Endothelial cell of umbilical vein (primary cell): ENCODE measurements at regions not wholly inside any gene's neighbourhood (a gene's known extent, or its start where the extent isn't known, plus 50 kb on each side); places are given as distances from the start of the nearest gene placed in this dataset.

Experiments used
- BruUV-seq: library from RNA; stranded (reverse); fragments of 400-500 nt; replicated peaks from 2 replicates; lab custom pipeline; 2021; lab: Mats Ljungman, UMichigan
- CTCF ChIA-PET: fragments of 300-600, 350-600 bp; sonication (Branson Sonifier 250); formaldehyde crosslinking; loops from one replicate; lab custom pipeline; 2021; ENCODE audit warnings: antibody characterized with exemption, inconsistent platforms; lab: Charles Lee
- POLR2A ChIA-PET: fragments of 300-600, 350-600 bp; sonication (Branson Sonifier 250); formaldehyde crosslinking; loops from one replicate; lab custom pipeline; 2021; ENCODE audit warnings: antibody characterized with exemption, inconsistent platforms; lab: Charles Lee
- DNase-seq: peaks from one replicate; pipeline ENCODE4 v3.0.0-alpha.2; 2011; ENCODE audit warnings: low read depth, low spot score
- FAIRE-seq: peaks from 2 replicates; lab custom pipeline; 2011; peaks lifted over from hg19 to GRCh38; lab: Jason Lieb, UNC
- H2AFZ ChIP-seq: 2 replicates; pipeline ENCODE4 v1.6.0; 2012; ENCODE audit warnings: low read depth, low read length, control low read depth, inconsistent platforms
- H3K27ac ChIP-seq: 2 replicates; pipeline ENCODE4 v1.5.1; 2011; ENCODE audit warnings: low read depth, mild to moderate bottlenecking, control low read depth, low read length, moderate library complexity; ENCODE audit not compliant: insufficient read depth
- H3K27me3 ChIP-seq, 2 experiments: 2 replicates each; pipeline versions ENCODE4 v1.6.0 to v1.6.1; 2011; ENCODE audit warnings: low read length in 2 of 2, mixed read lengths in 1 of 2; ENCODE audit not compliant: control insufficient read depth in 2 of 2, insufficient read depth in 2 of 2
- H3K36me3 ChIP-seq, 2 experiments: 2 replicates in 1 of 2; 3 replicates in 1 of 2; pipeline ENCODE4 v1.5.1; 2011; ENCODE audit warnings: low read length in 2 of 2, mild to moderate bottlenecking in 1 of 2, moderate library complexity in 1 of 2; ENCODE audit not compliant: control insufficient read depth in 2 of 2, insufficient read depth in 2 of 2; ENCODE audit errors: extremely low read depth in 1 of 2
- H3K4me1 ChIP-seq: 3 replicates; pipeline ENCODE4 v1.5.1; 2011; ENCODE audit warnings: mild to moderate bottlenecking, low read length; ENCODE audit not compliant: control insufficient read depth, insufficient read depth; ENCODE audit errors: extremely low read depth
- H3K4me2 ChIP-seq: 2 replicates; pipeline ENCODE4 v1.6.1; 2011; ENCODE audit warnings: low read length, control low read depth, mixed read lengths; ENCODE audit not compliant: insufficient read depth
- H3K4me3 ChIP-seq, 3 experiments: fragments of 200-600 bp in 1 of 3; sonication (generic), shearing (Covaris generic) in 1 of 3; replicated peaks in 1 of 3; 2 replicates each; pipeline ENCODE4 v1.5.1; 2011 to 2016; ENCODE audit warnings: control low read depth in 3 of 3, low read length in 3 of 3, mild to moderate bottlenecking in 2 of 3, inconsistent platforms in 1 of 3, low read depth in 1 of 3, moderate library complexity in 1 of 3; ENCODE audit not compliant: insufficient read depth in 1 of 3
- H3K79me2 ChIP-seq: 2 replicates; pipeline ENCODE4 v1.6.0; 2012; ENCODE audit warnings: low read length, inconsistent platforms; ENCODE audit not compliant: control insufficient read depth, insufficient read depth
- H3K9ac ChIP-seq: replicated peaks from 2 replicates; pipeline ENCODE3; 2011; ENCODE audit warnings: low read length, control low read depth; ENCODE audit not compliant: insufficient read depth; ENCODE audit errors: extremely low read depth
- H3K9me1 ChIP-seq: replicated peaks from 3 replicates; pipeline ENCODE4 v1.6.0; 2011; ENCODE audit warnings: mild to moderate bottlenecking, low read length; ENCODE audit not compliant: control insufficient read depth, insufficient read depth; ENCODE audit errors: extremely low read depth
- H3K9me3 ChIP-seq: replicated peaks from 2 replicates; pipeline ENCODE4 v1.5.1; 2012; ENCODE audit warnings: low read length, inconsistent platforms; ENCODE audit not compliant: control insufficient read depth, insufficient read depth
- H4K20me1 ChIP-seq: replicated peaks from 2 replicates; pipeline ENCODE3; 2011; ENCODE audit warnings: mild to moderate bottlenecking, low read length; ENCODE audit not compliant: control insufficient read depth, insufficient read depth; ENCODE audit errors: extremely low read depth
- EZH2 ChIP-seq: IDR thresholded peaks from 2 replicates; pipeline ENCODE4 v1.6.1; 2012; ENCODE audit warnings: borderline replicate concordance, low read depth, mild to moderate bottlenecking, moderate library complexity, low read length, inconsistent platforms; ENCODE audit not compliant: severe bottlenecking
- FOS ChIP-seq: IDR thresholded peaks from 2 replicates; pipeline ENCODE4 v1.6.1; 2011; ENCODE audit warnings: mild to moderate bottlenecking, low read length, moderate library complexity, borderline replicate concordance; ENCODE audit not compliant: insufficient read depth
- GATA2 ChIP-seq: IDR thresholded peaks from 2 replicates; pipeline ENCODE4 v1.7.0; 2011; ENCODE audit warnings: low read depth, mild to moderate bottlenecking, moderate library complexity, mixed read lengths, low read length; ENCODE audit not compliant: insufficient read length, insufficient read depth
- JUN ChIP-seq: IDR thresholded peaks from 2 replicates; pipeline ENCODE4 v1.6.1; 2011; ENCODE audit warnings: borderline replicate concordance, low read depth; ENCODE audit not compliant: insufficient read length, insufficient read depth
- MYC ChIP-seq: IDR thresholded peaks from one replicate; pipeline ENCODE4 v1.6.1; 2011; ENCODE audit warnings: mild to moderate bottlenecking, low read depth, low read length
- POLR2A ChIP-seq: IDR thresholded peaks from 2 replicates; pipeline ENCODE4 v1.6.1; 2012; ENCODE audit warnings: low read depth, mild to moderate bottlenecking, control low read depth, low read length
- POLR2AphosphoS5 ChIP-seq: IDR thresholded peaks from 2 replicates; pipeline ENCODE4 v1.6.1; 2012; ENCODE audit warnings: low read depth, mild to moderate bottlenecking, control low read depth, low read length, moderate library complexity; ENCODE audit not compliant: insufficient read depth
- dilution Hi-C: fragments of 300-500 bp; cut with MboI; formaldehyde crosslinking; loops from one replicate; pipeline ENCODE4 v1.15.0; 2019; ENCODE audit warnings: low sequenced_read_pairs; ENCODE audit not compliant: extremely low pct_ligation_motif_present
- intact Hi-C: fragments of 100-400 bp; cut with micrococcal nuclease; formaldehyde crosslinking; loops from one replicate; pipeline ENCODE4 v1.10.0; 2022
- TF ChIP-seq, protein P1 (sequence below): IDR thresholded peaks from 2 replicates; pipeline ENCODE4 v1.6.1; 2011; ENCODE audit not compliant: insufficient read depth, insufficient read length
- TF ChIP-seq, protein P2 (sequence below), 2 donors: IDR thresholded peaks; 1 replicate in 1 of 2; 2 replicates in 1 of 2; pipeline ENCODE4 v1.5.1; 2011; ENCODE audit warnings: low read length in 2 of 2, mild to moderate bottlenecking in 2 of 2, moderate library complexity in 2 of 2, control low read depth in 1 of 2, inconsistent platforms in 1 of 2, low read depth in 1 of 2; ENCODE audit not compliant: insufficient read depth in 1 of 2; ENCODE audit errors: extremely low read depth in 1 of 2

DNA sequence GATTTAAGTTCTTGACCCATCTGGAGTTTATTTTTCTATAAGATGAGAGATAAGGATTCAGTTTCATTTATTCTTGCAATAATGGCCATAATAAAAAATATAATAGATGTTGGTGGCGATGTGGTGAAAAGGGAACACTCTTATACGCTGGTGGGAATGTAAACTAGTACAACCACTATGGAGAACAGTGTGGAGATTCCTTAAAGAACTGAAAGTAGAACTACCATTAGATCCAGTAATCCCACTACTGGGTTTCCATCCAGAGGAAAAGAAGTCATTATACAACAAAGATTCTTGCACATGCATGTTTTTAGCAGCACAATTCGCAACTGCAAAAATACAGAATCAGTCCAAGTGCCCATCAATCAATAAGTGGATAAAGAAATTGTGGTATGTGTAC lies 1040.5 kb upstream of the GYPC start:
- Histone ChIP-seq H3K9me1 (no peaks in the 10 kb centered on the region), H3K36me3 (no peaks in the 10 kb centered on the region), H3K4me2 (no peak overlapping the region), H3K79me2 (no peaks in the 10 kb centered on the region), H3K4me1 (no peaks in the 10 kb centered on the region), H3K4me3 (no peak overlapping the region), H3K27me3 (no peaks in the 10 kb centered on the region), H3K9me3 (peaks cover 2% of the 10 kb centered on the region), H4K20me1 (no peaks in the 10 kb centered on the region), H2AFZ (no peak overlapping the region), H3K27ac (no peak overlapping the region), H3K9ac (no peak overlapping the region)
- ChIA-PET CTCF (no interaction called here), POLR2A (no interaction called here)
- no TSS peak for BruUV-seq
- intact Hi-C loops (no loop called here), dilution Hi-C loops (no loop called here)
- TF ChIP-seq EZH2, result no peak
- TF ChIP-seq GATA2, result no peak
- no peak for TF ChIP-seq JUN
- no peak for TF ChIP-seq FOS
- no peak for TF ChIP-seq POLR2AphosphoS5
- no peak for TF ChIP-seq POLR2A
- no peak for TF ChIP-seq MYC
- TF ChIP-seq, protein P1, sequence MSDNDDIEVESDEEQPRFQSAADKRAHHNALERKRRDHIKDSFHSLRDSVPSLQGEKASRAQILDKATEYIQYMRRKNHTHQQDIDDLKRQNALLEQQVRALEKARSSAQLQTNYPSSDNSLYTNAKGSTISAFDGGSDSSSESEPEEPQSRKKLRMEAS, result no peak
- TF ChIP-seq, protein P2, sequence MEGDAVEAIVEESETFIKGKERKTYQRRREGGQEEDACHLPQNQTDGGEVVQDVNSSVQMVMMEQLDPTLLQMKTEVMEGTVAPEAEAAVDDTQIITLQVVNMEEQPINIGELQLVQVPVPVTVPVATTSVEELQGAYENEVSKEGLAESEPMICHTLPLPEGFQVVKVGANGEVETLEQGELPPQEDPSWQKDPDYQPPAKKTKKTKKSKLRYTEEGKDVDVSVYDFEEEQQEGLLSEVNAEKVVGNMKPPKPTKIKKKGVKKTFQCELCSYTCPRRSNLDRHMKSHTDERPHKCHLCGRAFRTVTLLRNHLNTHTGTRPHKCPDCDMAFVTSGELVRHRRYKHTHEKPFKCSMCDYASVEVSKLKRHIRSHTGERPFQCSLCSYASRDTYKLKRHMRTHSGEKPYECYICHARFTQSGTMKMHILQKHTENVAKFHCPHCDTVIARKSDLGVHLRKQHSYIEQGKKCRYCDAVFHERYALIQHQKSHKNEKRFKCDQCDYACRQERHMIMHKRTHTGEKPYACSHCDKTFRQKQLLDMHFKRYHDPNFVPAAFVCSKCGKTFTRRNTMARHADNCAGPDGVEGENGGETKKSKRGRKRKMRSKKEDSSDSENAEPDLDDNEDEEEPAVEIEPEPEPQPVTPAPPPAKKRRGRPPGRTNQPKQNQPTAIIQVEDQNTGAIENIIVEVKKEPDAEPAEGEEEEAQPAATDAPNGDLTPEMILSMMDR (IDR thresholded peaks at IDR 0.05; ENCODE audit: extremely low read depth in 1 of 2, insufficient read depth in 1 of 2, low read depth in 1 of 2, low read length in 2 of 2), result no peak
- DNase-seq, result no peak
- FAIRE-seq, result no peak
